K562 (cell line): ENCODE measurements at regions not wholly inside any gene's neighbourhood (a gene's known extent, or its start where the extent isn't known, plus 50 kb on each side); places are given as distances from the start of the nearest gene placed in this dataset.
A peak's percentile ranks its signal among the peaks of the same experiment; 100 is the strongest.

ENCODE experiments used
- CHD1 ChIP-seq: fragments of 200-600 bp; sonication (generic); IDR thresholded peaks from one replicate; pipeline ENCODE4 v1.6.1; 2012; ENCODE audit warnings: mild to moderate bottlenecking, moderate library complexity, low read length, inconsistent platforms
- CTBP1 ChIP-seq: fragments of 450-650 bp; IDR thresholded peaks from 2 replicates; pipeline ENCODE4 v1.6.1; 2016; ENCODE audit warnings: borderline replicate concordance
- JUND ChIP-seq, 2 experiments: IDR thresholded peaks; 2 replicates in 1 of 2; 3 replicates in 1 of 2; pipeline ENCODE4 v1.6.1; 2011; ENCODE audit warnings: borderline replicate concordance in 2 of 2, low read depth in 2 of 2, low read length in 2 of 2, improper control_type of control experiment in 1 of 2, missing biosample characterization in 1 of 2, missing genetic modification characterization in 1 of 2, missing genetic modification reagents in 1 of 2
- MEIS2 ChIP-seq: fragments of 450-650 bp; IDR thresholded peaks from 2 replicates; pipeline ENCODE4 v1.6.1; 2014; ENCODE audit warnings: mild to moderate bottlenecking; ENCODE audit not compliant: partially characterized antibody
- SMARCB1 ChIP-seq: IDR thresholded peaks from 2 replicates; pipeline ENCODE4 v1.6.1; 2011; ENCODE audit warnings: improper control_type of control experiment, low read depth; ENCODE audit not compliant: insufficient read length
- SOX6 ChIP-seq: fragments of 450-650 bp; IDR thresholded peaks from 2 replicates; pipeline ENCODE4 v1.6.1; 2014; ENCODE audit warnings: mild to moderate bottlenecking
- TFAM ChIP-seq: fragments of 250-450 bp; sonication (Bioruptor Pico); conservative IDR thresholded peaks from 2 replicates; pipeline ENCODE4 v1.5.0; 2021; ENCODE audit warnings: mild to moderate bottlenecking, moderate library complexity
- ZNF318 ChIP-seq, 2 experiments: fragments of 450-650 bp; IDR thresholded peaks; 2 replicates each; pipeline ENCODE4 v1.6.1; 2016; ENCODE audit warnings: mild to moderate bottlenecking in 2 of 2, borderline replicate concordance in 1 of 2, low read depth in 1 of 2, moderate library complexity in 1 of 2
- ZNF324 ChIP-seq: fragments of 250-450 bp; sonication (Bioruptor Pico); IDR thresholded peaks from 2 replicates; pipeline ENCODE4 v1.4.0; 2020; ENCODE audit warnings: mild to moderate bottlenecking
- ZNF668 ChIP-seq: fragments of 250-450 bp; sonication (Bioruptor Pico); IDR thresholded peaks from 2 replicates; pipeline ENCODE4 v1.8.0; 2022; ENCODE audit warnings: mild to moderate bottlenecking, inconsistent platforms
- TF ChIP-seq, protein P1 (sequence below), 2 experiments: fragments of 450-650 bp in 1 of 2; IDR thresholded peaks; 2 replicates each; pipeline ENCODE4 v1.6.1; 2011 to 2017; ENCODE audit warnings: low read depth in 2 of 2, antibody characterized with exemption in 1 of 2, borderline replicate concordance in 1 of 2, low read length in 1 of 2, mild to moderate bottlenecking in 1 of 2, mixed read lengths in 1 of 2; ENCODE audit not compliant: control insufficient read depth in 1 of 2
- TF ChIP-seq, protein P2 (sequence below): fragments of 450-650 bp; IDR thresholded peaks from one replicate; pipeline ENCODE4 v1.6.1; 2018; ENCODE audit warnings: mild to moderate bottlenecking, moderate library complexity; ENCODE audit not compliant: partially characterized antibody

GRCh38 chr17:33871720-33872540, 383.2 kb upstream of the CCL2 start (continued):
- peak; percentile 99 for TF ChIP-seq CTBP1
- TF ChIP-seq, protein P1, sequence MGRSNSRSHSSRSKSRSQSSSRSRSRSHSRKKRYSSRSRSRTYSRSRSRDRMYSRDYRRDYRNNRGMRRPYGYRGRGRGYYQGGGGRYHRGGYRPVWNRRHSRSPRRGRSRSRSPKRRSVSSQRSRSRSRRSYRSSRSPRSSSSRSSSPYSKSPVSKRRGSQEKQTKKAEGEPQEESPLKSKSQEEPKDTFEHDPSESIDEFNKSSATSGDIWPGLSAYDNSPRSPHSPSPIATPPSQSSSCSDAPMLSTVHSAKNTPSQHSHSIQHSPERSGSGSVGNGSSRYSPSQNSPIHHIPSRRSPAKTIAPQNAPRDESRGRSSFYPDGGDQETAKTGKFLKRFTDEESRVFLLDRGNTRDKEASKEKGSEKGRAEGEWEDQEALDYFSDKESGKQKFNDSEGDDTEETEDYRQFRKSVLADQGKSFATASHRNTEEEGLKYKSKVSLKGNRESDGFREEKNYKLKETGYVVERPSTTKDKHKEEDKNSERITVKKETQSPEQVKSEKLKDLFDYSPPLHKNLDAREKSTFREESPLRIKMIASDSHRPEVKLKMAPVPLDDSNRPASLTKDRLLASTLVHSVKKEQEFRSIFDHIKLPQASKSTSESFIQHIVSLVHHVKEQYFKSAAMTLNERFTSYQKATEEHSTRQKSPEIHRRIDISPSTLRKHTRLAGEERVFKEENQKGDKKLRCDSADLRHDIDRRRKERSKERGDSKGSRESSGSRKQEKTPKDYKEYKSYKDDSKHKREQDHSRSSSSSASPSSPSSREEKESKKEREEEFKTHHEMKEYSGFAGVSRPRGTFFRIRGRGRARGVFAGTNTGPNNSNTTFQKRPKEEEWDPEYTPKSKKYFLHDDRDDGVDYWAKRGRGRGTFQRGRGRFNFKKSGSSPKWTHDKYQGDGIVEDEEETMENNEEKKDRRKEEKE (IDR thresholded peaks at IDR 0.05; ENCODE audit: borderline replicate concordance in 1 of 2, control insufficient read depth in 1 of 2, low read depth in 2 of 2, low read length in 1 of 2): no peak
- TF ChIP-seq JUND (IDR thresholded peaks at IDR 0.05; ENCODE audit: borderline replicate concordance, low read depth, low read length): peak; percentile 99
- peak; percentile 99 for TF ChIP-seq JUND (tag; IDR thresholded peaks at IDR 0.05; ENCODE audit: borderline replicate concordance, low read depth, low read length)
- peak; percentile 48; the same call in 1 of the 2 replicates for TF ChIP-seq ZNF668 (CRISPR knock-in tag)
- TF ChIP-seq SMARCB1: peak; percentile 68
- no peak for TF ChIP-seq ZNF324
- no peak for TF ChIP-seq TFAM (CRISPR knock-in tag)
- TF ChIP-seq, protein P2, sequence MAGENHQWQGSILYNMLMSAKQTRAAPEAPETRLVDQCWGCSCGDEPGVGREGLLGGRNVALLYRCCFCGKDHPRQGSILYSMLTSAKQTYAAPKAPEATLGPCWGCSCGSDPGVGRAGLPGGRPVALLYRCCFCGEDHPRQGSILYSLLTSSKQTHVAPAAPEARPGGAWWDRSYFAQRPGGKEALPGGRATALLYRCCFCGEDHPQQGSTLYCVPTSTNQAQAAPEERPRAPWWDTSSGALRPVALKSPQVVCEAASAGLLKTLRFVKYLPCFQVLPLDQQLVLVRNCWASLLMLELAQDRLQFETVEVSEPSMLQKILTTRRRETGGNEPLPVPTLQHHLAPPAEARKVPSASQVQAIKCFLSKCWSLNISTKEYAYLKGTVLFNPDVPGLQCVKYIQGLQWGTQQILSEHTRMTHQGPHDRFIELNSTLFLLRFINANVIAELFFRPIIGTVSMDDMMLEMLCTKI: no peak
- TF ChIP-seq CHD1: peak; percentile 3
- peak in 1 of 2 experiments; percentile 99; a peak in 2 of 4 replicates for TF ChIP-seq ZNF318 (IDR thresholded peaks at IDR 0.05; ENCODE audit: borderline replicate concordance in 1 of 2, low read depth in 1 of 2)
- TF ChIP-seq SOX6: peak; percentile 86
- peak; percentile 99 for TF ChIP-seq MEIS2
